ENCODE measurements at regions not wholly inside any gene's neighbourhood (a gene's known extent, or its start where the extent isn't known, plus 50 kb on each side); places are given as distances from the start of the nearest gene placed in this dataset.

DNA sequence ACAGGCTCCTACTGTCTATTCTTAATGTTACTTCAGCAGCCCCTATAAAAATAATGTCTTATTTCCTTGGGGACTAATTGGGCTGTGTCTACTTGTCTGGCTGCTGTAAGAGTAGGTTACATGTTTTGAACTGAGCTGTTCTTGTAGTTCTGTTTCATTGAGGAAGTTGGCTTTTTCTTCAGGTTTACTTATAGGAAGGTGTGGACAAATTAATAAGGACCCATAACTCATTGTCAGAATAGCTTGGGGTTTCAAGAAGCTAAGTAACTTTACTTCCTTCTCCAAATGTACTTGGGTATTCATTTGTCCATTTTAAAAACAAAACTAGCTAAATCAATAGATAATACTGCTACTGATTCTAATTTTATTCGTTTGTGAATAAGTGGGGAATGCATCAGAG, 487.2 kb downstream of the FAT4 start:
- DNase-seq, result no peak
- Histone ChIP-seq H3K36me3 (no peaks in the 10 kb centered on the region), H3K27ac (no peak overlapping the region), H3K4me3 (no peak overlapping the region), H3K9me3 (no peaks in the 10 kb centered on the region), H3K4me1 (ENCODE audit: insufficient read depth) (no peaks in the 10 kb centered on the region), H3K27me3 (no peaks in the 10 kb centered on the region)
- TF ChIP-seq POLR2A (IDR thresholded peaks at IDR 0.05) (no peak), EP300 (IDR thresholded peaks at IDR 0.05) (no peak), CTCF (IDR thresholded peaks at IDR 0.05) (no peak)
- intact Hi-C loops (cut with DNase I), result no loop called here
- 74 to 83% (median 83%) methylated on average over 1 of the region's 1 CpG for WGBS, 3 donors

DNA sequence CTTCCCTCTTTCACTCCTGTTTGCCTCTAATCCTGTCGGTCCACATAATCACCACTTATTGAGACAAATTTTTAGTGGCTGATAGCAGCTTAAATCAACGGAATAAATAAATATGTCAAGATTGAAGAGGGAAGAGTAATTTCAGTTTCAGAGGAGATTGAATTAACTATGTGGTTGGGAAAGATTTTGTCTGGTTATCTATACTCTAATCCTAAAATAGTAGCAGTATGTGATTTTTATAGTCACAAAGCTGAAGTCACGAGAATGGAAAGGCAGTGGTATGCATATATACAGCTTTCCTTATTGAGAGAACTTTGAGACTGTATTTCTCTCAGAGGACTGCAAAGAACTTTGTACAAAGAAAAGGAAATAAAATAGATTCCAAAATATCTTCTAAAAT, 493.3 kb downstream of the FAT4 start:
- intact Hi-C loops (cut with DNase I), result no loop called here
- H3K4me1 ChIP-seq (ENCODE audit: insufficient read depth), result no peaks in the 10 kb centered on the region
- DNase-seq, result no peak
- H3K9me3 ChIP-seq, result no peaks in the 10 kb centered on the region
- no peaks in the 10 kb centered on the region for H3K27me3 ChIP-seq
- H3K27ac ChIP-seq, result no peak overlapping the region
- no peak overlapping the region for H3K4me3 ChIP-seq
- no peaks in the 10 kb centered on the region for H3K36me3 ChIP-seq
- WGBS, 3 donors, result 43 to 55% (median 48%) methylated on average over 3 of the region's 3 CpGs
- TF ChIP-seq POLR2A (IDR thresholded peaks at IDR 0.05), result no peak
- no peak for TF ChIP-seq CTCF (IDR thresholded peaks at IDR 0.05)
- no peak for TF ChIP-seq EP300 (IDR thresholded peaks at IDR 0.05)

DNA sequence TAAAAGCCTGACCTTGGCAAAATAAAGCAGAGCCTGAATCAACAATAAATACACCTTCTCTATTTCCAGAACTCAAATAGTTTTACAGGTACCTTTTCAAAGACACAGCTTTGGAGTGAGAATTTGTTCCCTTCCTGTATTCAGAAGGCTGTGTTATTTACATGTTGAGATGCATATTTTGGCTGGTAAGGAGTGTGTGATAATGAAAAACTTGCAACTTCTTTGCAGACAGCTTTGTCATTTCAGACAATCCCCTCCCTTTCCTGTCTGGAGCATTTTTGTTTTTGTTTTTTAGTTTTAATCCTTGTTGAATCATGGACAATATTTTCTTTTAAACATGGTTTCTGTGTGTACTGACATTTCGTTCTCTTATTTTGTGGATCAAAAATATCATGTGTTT, 493.8 kb downstream of the FAT4 start:
- Histone ChIP-seq H3K9me3 (no peaks in the 10 kb centered on the region), H3K4me1 (ENCODE audit: insufficient read depth) (no peaks in the 10 kb centered on the region), H3K36me3 (no peaks in the 10 kb centered on the region), H3K4me3 (no peak overlapping the region), H3K27ac (no peak overlapping the region), H3K27me3 (no peaks in the 10 kb centered on the region)
- intact Hi-C loops (cut with DNase I), result no loop called here
- WGBS, 3 donors, result 0 to 15% (median 7%) methylated on average over 1 of the region's 1 CpG
- DNase-seq, result no peak
- TF ChIP-seq CTCF (IDR thresholded peaks at IDR 0.05) (no peak), POLR2A (IDR thresholded peaks at IDR 0.05) (no peak), EP300 (IDR thresholded peaks at IDR 0.05) (no peak)

GRCh38 chr4:125811892-125812291, 497.1 kb downstream of the FAT4 start:
- TF ChIP-seq CTCF (IDR thresholded peaks at IDR 0.05), result no peak
- no peak for TF ChIP-seq POLR2A (IDR thresholded peaks at IDR 0.05)
- no peak for TF ChIP-seq EP300 (IDR thresholded peaks at IDR 0.05)

More at GRCh38 chr4:125811892-125812291, 497.1 kb downstream of the FAT4 start:
- H3K4me1 ChIP-seq (ENCODE audit: insufficient read depth), result no peaks in the 10 kb centered on the region
- H3K27me3 ChIP-seq, result no peaks in the 10 kb centered on the region
- no peak for DNase-seq
- H3K36me3 ChIP-seq, result no peaks in the 10 kb centered on the region
- no peak overlapping the region for H3K4me3 ChIP-seq
- intact Hi-C loops (cut with DNase I), result no loop called here
- no peaks in the 10 kb centered on the region for H3K9me3 ChIP-seq
- H3K27ac ChIP-seq, result no peak overlapping the region
